IMR-90 (cell line): ENCODE measurements at regions not wholly inside any gene's neighbourhood (a gene's known extent, or its start where the extent isn't known, plus 50 kb on each side); places are given as distances from the start of the nearest gene placed in this dataset.

ENCODE experiments used
- ATAC-seq: fragments of 200-7000 bp; cut with Tn5 transposase; 2 replicates; pipeline ENCODE4 v1.9.1; 2020; ENCODE audit warnings: low read depth, mild to moderate bottlenecking, moderate library complexity
- BruUV-seq: library from RNA; stranded (reverse); fragments of 400-500 nt; replicated peaks from 2 replicates; lab custom pipeline; 2021; lab: Mats Ljungman, UMichigan
- CTCF ChIA-PET: fragments of 300-600 bp; formaldehyde crosslinking; extraction: SDS; loops from one replicate; lab custom pipeline; 2021; ENCODE audit warnings: antibody characterized with exemption; lab: Yijun Ruan, JAX
- POLR2A ChIA-PET: fragments of 300-600 bp; sonication (Branson Sonifier 250); formaldehyde crosslinking; loops from one replicate; lab custom pipeline; 2022; ENCODE audit warnings: antibody characterized with exemption; ENCODE audit not compliant: unreplicated experiment; lab: Charles Lee
- DNase-seq: peaks from one replicate; pipeline ENCODE4 v3.0.0; 2013
- H2AFZ ChIP-seq: replicated peaks from 2 replicates; pipeline ENCODE3; 2013; ENCODE audit warnings: low read length, mild to moderate bottlenecking; ENCODE audit not compliant: poor library complexity
- H2AK5ac ChIP-seq: 2 replicates; pipeline ENCODE4 v1.6.1; 2013; ENCODE audit warnings: low read depth, low read length, inconsistent platforms
- H2AK9ac ChIP-seq: replicated peaks from 2 replicates; pipeline ENCODE3; 2013; ENCODE audit warnings: mild to moderate bottlenecking, low read depth, low read length, moderate library complexity; ENCODE audit not compliant: poor library complexity
- H2BK120ac ChIP-seq: 2 replicates; pipeline ENCODE4 v1.6.1; 2013; ENCODE audit warnings: low read depth, low read length, inconsistent platforms
- H2BK15ac ChIP-seq: 3 replicates; pipeline ENCODE4 v1.6.1; 2013; ENCODE audit warnings: low read depth, low read length, inconsistent platforms
- H2BK20ac ChIP-seq: 2 replicates; pipeline ENCODE4 v1.6.1; 2013; ENCODE audit warnings: low read depth, mild to moderate bottlenecking, inconsistent platforms, low read length, moderate library complexity
- H2BK5ac ChIP-seq: 2 replicates; pipeline ENCODE4 v1.6.1; 2013; ENCODE audit warnings: mild to moderate bottlenecking, low read depth, low read length, inconsistent platforms; ENCODE audit not compliant: poor library complexity, severe bottlenecking
- H3K14ac ChIP-seq: replicated peaks from 2 replicates; pipeline ENCODE4 v1.6.1; 2013; ENCODE audit warnings: low read depth, low read length, inconsistent platforms
- H3K18ac ChIP-seq: 2 replicates; pipeline ENCODE4 v1.6.1; 2013; ENCODE audit warnings: low read depth, low read length, control low read depth
- H3K23ac ChIP-seq: 2 replicates; pipeline ENCODE4 v1.6.1; 2013; ENCODE audit warnings: low read depth, low read length, inconsistent platforms
- H3K27ac ChIP-seq: 2 replicates; pipeline ENCODE4 v1.5.1; 2013; ENCODE audit warnings: mild to moderate bottlenecking, control low read depth, low read length; ENCODE audit not compliant: insufficient read depth
- H3K27me3 ChIP-seq: 2 replicates; pipeline ENCODE4 v1.6.1; 2013; ENCODE audit warnings: low read length; ENCODE audit not compliant: control insufficient read depth, insufficient read depth
- H3K36me3 ChIP-seq: 2 replicates; pipeline ENCODE4 v1.6.1; 2013; ENCODE audit warnings: low read length, mixed read lengths; ENCODE audit not compliant: control insufficient read depth, insufficient read depth
- H3K4ac ChIP-seq: 2 replicates; pipeline ENCODE4 v1.6.1; 2013; ENCODE audit warnings: low read depth, low read length, inconsistent platforms
- H3K4me1 ChIP-seq: 2 replicates; pipeline ENCODE4 v1.6.1; 2013; ENCODE audit warnings: low read length, mixed read lengths; ENCODE audit not compliant: control insufficient read depth, insufficient read depth
- H3K4me2 ChIP-seq: 2 replicates; pipeline ENCODE4 v1.6.1; 2013; ENCODE audit warnings: low read depth, mild to moderate bottlenecking, control low read depth, low read length, moderate library complexity
- H3K4me3 ChIP-seq: 2 replicates; pipeline ENCODE4 v1.5.1; 2013; ENCODE audit warnings: low read depth, mild to moderate bottlenecking, control low read depth, low read length, moderate library complexity; ENCODE audit not compliant: insufficient read depth
- H3K56ac ChIP-seq: 2 replicates; pipeline ENCODE4 v1.6.1; 2013; ENCODE audit warnings: low read length, inconsistent platforms; ENCODE audit not compliant: insufficient read depth; ENCODE audit errors: extremely low read depth
- H3K79me1 ChIP-seq, 2 experiments: 2 replicates each; pipeline ENCODE4 v1.6.1; 2013; ENCODE audit warnings: low read length in 2 of 2, inconsistent platforms in 1 of 2, low read depth in 1 of 2
- H3K9ac ChIP-seq: 2 replicates; pipeline ENCODE4 v1.6.1; 2013; ENCODE audit warnings: low read depth, low read length, control low read depth
- H3K9me1 ChIP-seq: 2 replicates; pipeline ENCODE4 v1.6.1; 2013; ENCODE audit warnings: low read length, inconsistent platforms; ENCODE audit not compliant: insufficient read depth
- H3K9me3 ChIP-seq: 2 replicates; pipeline ENCODE4 v1.6.1; 2013; ENCODE audit warnings: low read length; ENCODE audit not compliant: control insufficient read depth, insufficient read depth
- H4K20me1 ChIP-seq: 2 replicates; pipeline ENCODE4 v1.6.1; 2013; ENCODE audit warnings: low read length, inconsistent platforms; ENCODE audit not compliant: insufficient read depth
- H4K5ac ChIP-seq: 2 replicates; pipeline ENCODE4 v1.6.1; 2013; ENCODE audit warnings: mild to moderate bottlenecking, low read depth, low read length, control low read depth
- H4K8ac ChIP-seq, 2 experiments: 2 replicates each; pipeline ENCODE4 v1.6.1; 2013; ENCODE audit warnings: low read depth in 2 of 2, low read length in 2 of 2, control low read depth in 1 of 2, inconsistent platforms in 1 of 2
- H4K91ac ChIP-seq: 2 replicates; pipeline ENCODE4 v1.6.1; 2013; ENCODE audit warnings: low read depth, low read length, inconsistent platforms; ENCODE audit not compliant: insufficient read depth
- CHD1 ChIP-seq: IDR thresholded peaks from 2 replicates; pipeline ENCODE4 v1.6.1; 2012; ENCODE audit warnings: low read depth, low read length, improper control_type of control experiment
- MAFK ChIP-seq: IDR thresholded peaks from 2 replicates; pipeline ENCODE4 v1.6.1; 2012; ENCODE audit warnings: low read depth, low read length, improper control_type of control experiment
- WGBS, 2 experiments: methylation state at CpG; one replicate each; pipeline versions ENCODE4 v1.1.5 to v1.1.7; 2013; ENCODE audit warnings: missing lambda C conversion rate in 2 of 2; ENCODE audit not compliant: insufficient read length in 1 of 2; ENCODE audit errors: extremely low coverage in 2 of 2; 5-methylcytosine and 5-hydroxymethylcytosine counted together
- dilution Hi-C: fragments of 300-500 bp; cut with HindIII; formaldehyde crosslinking; loops from one replicate; pipeline ENCODE4 v1.14.3; 2018; ENCODE audit warnings: low sequenced_read_pairs; ENCODE audit not compliant: unreplicated experiment
- in situ Hi-C: fragments of 300-500 bp; cut with MboI; formaldehyde crosslinking; loops from 3 replicates; pipeline ENCODE4 v1.14.3; 2019; ENCODE audit warnings: low sequenced_read_pairs, inconsistent platforms, mixed read lengths
- intact Hi-C: fragments of 100-400 bp; cut with micrococcal nuclease; formaldehyde crosslinking; loops from 2 replicates; pipeline ENCODE4 v1.10.0; 2022

- Histone ChIP-seq H2BK20ac (no peak overlapping the region), H3K36me3 (no peaks in the 10 kb centered on the region), H2BK15ac (no peak overlapping the region), H2AK5ac (no peak overlapping the region), H3K4me3 (no peak overlapping the region), H2BK120ac (no peak overlapping the region), H3K27me3 (no peaks in the 10 kb centered on the region), H3K79me1 (no peaks in the 10 kb centered on the region), H2AFZ (no peak overlapping the region), H4K91ac (no peak overlapping the region), H4K20me1 (no peaks in the 10 kb centered on the region), H3K23ac (no peak overlapping the region), H3K56ac (no peak overlapping the region), H3K4me2 (no peak overlapping the region), H3K9ac (no peak overlapping the region), H2BK5ac (no peak overlapping the region), H3K4me1 (no peaks in the 10 kb centered on the region), H4K5ac (no peak overlapping the region), H3K18ac (no peak overlapping the region), H3K4ac (no peak overlapping the region), H3K9me3 (no peaks in the 10 kb centered on the region), H4K8ac (no peak overlapping the region), H3K14ac (no peak overlapping the region), H2AK9ac (no peak overlapping the region), H3K27ac (no peak overlapping the region), H3K9me1 (no peaks in the 10 kb centered on the region)
- in situ Hi-C loops (no loop called here), dilution Hi-C loops (no loop called here), intact Hi-C loops (no loop called here)
- BruUV-seq: no TSS peak
- no peak for TF ChIP-seq MAFK
- TF ChIP-seq CHD1: no peak
- ATAC-seq (no peak), DNase-seq (no peak)
- POLR2A ChIA-PET: no interaction called here
- CTCF ChIA-PET: no interaction called here
- no CpG with 5 or more reads among the region's 5 CpGs for WGBS, 2 experiments
Measured at GRCh38 chr5:52603778-52604554, 183.8 kb upstream of the ITGA1 start.
